ENCODE measurements at regions not wholly inside any gene's neighbourhood (a gene's known extent, or its start where the extent isn't known, plus 50 kb on each side); places are given as distances from the start of the nearest gene placed in this dataset.
A peak's percentile ranks its signal among the peaks of the same experiment; 100 is the strongest.

GRCh38 chr13:105991622-105992277, 543.7 kb downstream of the EFNB2 start:
- DNase-seq: no peak
- intact Hi-C loops (cut with DNase I): no loop called here
- H3K4me3 ChIP-seq: no peak overlapping the region
- peak overlapping the region in 1 of 4 donors; percentile 19 for H3K27ac ChIP-seq
- H3K36me3 ChIP-seq: no peaks in the 10 kb centered on the region
- no peak for TF ChIP-seq EP300 (IDR thresholded peaks at IDR 0.05)
- no peak for TF ChIP-seq POLR2A (IDR thresholded peaks at IDR 0.05)
- no peak for TF ChIP-seq POLR2AphosphoS5 (IDR thresholded peaks at IDR 0.05)
- TF ChIP-seq CTCF (IDR thresholded peaks at IDR 0.05): no peak
- WGBS, 2 donors: 19 to 66% methylated on average over 4 of the region's 4 CpGs
- no peaks in the 10 kb centered on the region for H3K27me3 ChIP-seq
- H3K4me1 ChIP-seq: no peaks in the 10 kb centered on the region
- no peaks in the 10 kb centered on the region for H3K9me3 ChIP-seq

GRCh38 chr13:105991131-105991530, 544.3 kb downstream of the EFNB2 start:
- WGBS, 2 donors: 75 to 85% methylated on average over 1 of the region's 1 CpG
- Histone ChIP-seq H3K9me3 (no peaks in the 10 kb centered on the region), H3K27ac (no peak overlapping the region), H3K4me3 (no peak overlapping the region), H3K36me3 (no peaks in the 10 kb centered on the region), H3K27me3 (no peaks in the 10 kb centered on the region), H3K4me1 (no peaks in the 10 kb centered on the region)
- no peak for DNase-seq
- intact Hi-C loops (cut with DNase I): no loop called here
- no peak for TF ChIP-seq CTCF (IDR thresholded peaks at IDR 0.05)
- no peak for TF ChIP-seq POLR2AphosphoS5 (IDR thresholded peaks at IDR 0.05)
- no peak for TF ChIP-seq EP300 (IDR thresholded peaks at IDR 0.05)
- no peak for TF ChIP-seq POLR2A (IDR thresholded peaks at IDR 0.05)

- WGBS, 2 donors: 82 to 84% methylated on average over 4 of the region's 4 CpGs
- H3K27ac ChIP-seq: no peak overlapping the region
- no peaks in the 10 kb centered on the region for H3K27me3 ChIP-seq
- no peaks in the 10 kb centered on the region for H3K36me3 ChIP-seq
- TF ChIP-seq CTCF (IDR thresholded peaks at IDR 0.05) (no peak), POLR2A (IDR thresholded peaks at IDR 0.05) (no peak), POLR2AphosphoS5 (IDR thresholded peaks at IDR 0.05) (no peak), EP300 (IDR thresholded peaks at IDR 0.05) (no peak)
- H3K4me1 ChIP-seq: no peaks in the 10 kb centered on the region
- no peak overlapping the region for H3K4me3 ChIP-seq
- intact Hi-C loops (cut with DNase I): no loop called here
- DNase-seq: no peak
- H3K9me3 ChIP-seq: no peaks in the 10 kb centered on the region
These were observed 545.1 kb downstream of the EFNB2 start for GRCh38 chr13:105990256-105990958.

GRCh38 chr13:105984646-105985045, 550.8 kb downstream of the EFNB2 start:
- H3K4me3 ChIP-seq: no peak overlapping the region
- DNase-seq: no peak
- no peaks in the 10 kb centered on the region for H3K4me1 ChIP-seq
- 83 to 84% methylated on average over 11 of the region's 11 CpGs for WGBS, 2 donors
- no peaks in the 10 kb centered on the region for H3K27me3 ChIP-seq
- intact Hi-C loops (cut with DNase I): no loop called here
- no peaks in the 10 kb centered on the region for H3K9me3 ChIP-seq
- no peak overlapping the region for H3K27ac ChIP-seq
- H3K36me3 ChIP-seq: no peaks in the 10 kb centered on the region
- TF ChIP-seq CTCF (IDR thresholded peaks at IDR 0.05) (no peak), EP300 (IDR thresholded peaks at IDR 0.05) (no peak), POLR2A (IDR thresholded peaks at IDR 0.05) (no peak), POLR2AphosphoS5 (IDR thresholded peaks at IDR 0.05) (no peak)
